HCT116 (cell line): ENCODE measurements at regions not wholly inside any gene's neighbourhood (a gene's known extent, or its start where the extent isn't known, plus 50 kb on each side); places are given as distances from the start of the nearest gene placed in this dataset.

Experiments
- ATAC-seq: fragments of 200-7000 bp; cut with Tn5 transposase; 2 replicates; pipeline ENCODE4 v1.9.1; 2020; ENCODE audit warnings: mild to moderate bottlenecking, moderate library complexity
- BruUV-seq: library from RNA; stranded (reverse); fragments of 400-500 nt; replicated peaks from 2 replicates; lab custom pipeline; 2021; lab: Mats Ljungman, UMichigan
- CTCF ChIA-PET: fragments of 300-600 bp; sonication (Branson Sonifier 250); formaldehyde crosslinking; loops from one replicate; lab custom pipeline; 2021; ENCODE audit warnings: antibody characterized with exemption; lab: Charles Lee
- POLR2A ChIA-PET: fragments of 300-600, 350-600 bp; sonication (Branson Sonifier 250); formaldehyde crosslinking; loops from one replicate; lab custom pipeline; 2021; ENCODE audit warnings: antibody characterized with exemption; lab: Charles Lee
- RAD21 ChIA-PET, 2 experiments: fragments of 300-600 bp; sonication (Branson Sonifier 250); formaldehyde crosslinking; loops; one replicate each; lab custom pipeline; 2023; ENCODE audit warnings: low total read pairs in 2 of 2; ENCODE audit not compliant: uncharacterized antibody in 2 of 2, unreplicated experiment in 2 of 2, low non-redundant PET in 1 of 2; lab: Charles Lee
- DNase-seq: peaks from one replicate; pipeline ENCODE4 v3.0.0-alpha.2; 2010; ENCODE audit warnings: low read depth, low spot score
- H2AFZ ChIP-seq: fragments of 200-600 bp; shearing (Covaris generic), sonication (generic); 2 replicates; pipeline ENCODE4 v1.6.1; 2017; ENCODE audit warnings: low read depth, mixed run types, mixed read lengths, antibody characterized with exemption, low read length; ENCODE audit not compliant: poor library complexity, severe bottlenecking
- H3K27ac ChIP-seq: 2 replicates; pipeline ENCODE4 v1.5.1; 2012; ENCODE audit warnings: low read depth, low read length
- H3K27me3 ChIP-seq: fragments of 200-600 bp; sonication (generic); 2 replicates; pipeline ENCODE4 v1.6.1; 2016; ENCODE audit warnings: mixed run types, low read length, mixed read lengths; ENCODE audit not compliant: insufficient read depth
- H3K36me3 ChIP-seq, 2 experiments: fragments of 200-500 bp in 1 of 2; fragments of 200-600 bp in 1 of 2; sonication (Bioruptor generic) in 1 of 2; sonication (generic) in 1 of 2; 2 replicates each; pipeline versions ENCODE4 v1.5.1 to v1.6.1; 2014 to 2016; ENCODE audit warnings: low read length in 2 of 2, inconsistent platforms in 1 of 2, mixed read lengths in 1 of 2, mixed run types in 1 of 2; ENCODE audit not compliant: insufficient read depth in 2 of 2, control insufficient read depth in 1 of 2
- H3K4me1 ChIP-seq, 2 experiments: fragments of 200-600 bp in 1 of 2; sonication (generic) in 1 of 2; 2 replicates each; pipeline versions ENCODE4 v1.5.1 to v1.6.1; 2012 to 2017; ENCODE audit warnings: low read length in 2 of 2, inconsistent platforms in 1 of 2, mild to moderate bottlenecking in 1 of 2, mixed read lengths in 1 of 2, mixed run types in 1 of 2, moderate library complexity in 1 of 2; ENCODE audit not compliant: insufficient read depth in 2 of 2, control insufficient read depth in 1 of 2
- H3K4me2 ChIP-seq: fragments of 200-600 bp; sonication (generic); 2 replicates; pipeline ENCODE4 v1.6.1; 2017; ENCODE audit warnings: mixed run types, low read length, mixed read lengths
- H3K4me3 ChIP-seq, 2 experiments: fragments of 200-600 bp in 1 of 2; sonication (generic) in 1 of 2; replicated peaks in 1 of 2; 2 replicates each; pipeline ENCODE4 v1.5.1; 2011 to 2016; ENCODE audit warnings: low read length in 2 of 2, control low read depth in 1 of 2, low read depth in 1 of 2, mild to moderate bottlenecking in 1 of 2, mixed read lengths in 1 of 2, mixed run types in 1 of 2
- H3K79me2 ChIP-seq: fragments of 200-600 bp; sonication (generic); 2 replicates; pipeline ENCODE4 v1.6.1; 2017; ENCODE audit warnings: mild to moderate bottlenecking, mixed run types, low read length, moderate library complexity, mixed read lengths; ENCODE audit not compliant: insufficient read depth
- H3K9ac ChIP-seq: fragments of 200-600 bp; sonication (generic); 2 replicates; pipeline ENCODE4 v1.6.1; 2016; ENCODE audit warnings: low read length, mixed read lengths
- H3K9me2 ChIP-seq: fragments of 200-600 bp; sonication (generic), shearing (Covaris generic); 2 replicates; pipeline ENCODE4 v1.6.1; 2017; ENCODE audit warnings: mixed run types, mild to moderate bottlenecking, moderate library complexity; ENCODE audit not compliant: insufficient read depth
- H3K9me3 ChIP-seq, 2 experiments: fragments of 200-500 bp in 1 of 2; fragments of 200-600 bp in 1 of 2; sonication (Bioruptor generic) in 1 of 2; sonication (generic) in 1 of 2; 2 replicates each; pipeline ENCODE4 v1.6.1; 2014 to 2017; ENCODE audit warnings: low read length in 2 of 2, mixed read lengths in 2 of 2, inconsistent platforms in 1 of 2, low read depth in 1 of 2, mild to moderate bottlenecking in 1 of 2, mixed run types in 1 of 2, moderate library complexity in 1 of 2; ENCODE audit not compliant: control insufficient read depth in 1 of 2, insufficient read depth in 1 of 2
- H4K20me1 ChIP-seq: fragments of 200-600 bp; sonication (generic), shearing (Covaris generic); 2 replicates; pipeline ENCODE4 v1.6.1; 2017; ENCODE audit warnings: mixed run types, mild to moderate bottlenecking, moderate library complexity; ENCODE audit not compliant: insufficient read depth
- ATF3 ChIP-seq: IDR thresholded peaks from 2 replicates; pipeline ENCODE4 v1.6.1; 2012
- EGR1 ChIP-seq: IDR thresholded peaks from 2 replicates; pipeline ENCODE4 v1.6.1; 2012; ENCODE audit warnings: low read depth
- ELF1 ChIP-seq: IDR thresholded peaks from 2 replicates; pipeline ENCODE4 v1.6.1; 2012; ENCODE audit warnings: low read depth, borderline replicate concordance
- POLR2A ChIP-seq: IDR thresholded peaks from 2 replicates; pipeline ENCODE4 v1.7.0; 2011; ENCODE audit warnings: borderline replicate concordance; ENCODE audit not compliant: insufficient read depth, insufficient read length; ENCODE audit errors: extremely low read depth
- SIN3A ChIP-seq: IDR thresholded peaks from 2 replicates; pipeline ENCODE4 v1.6.1; 2012; ENCODE audit warnings: low read depth
- SP1 ChIP-seq: IDR thresholded peaks from 2 replicates; pipeline ENCODE4 v1.6.1; 2012; ENCODE audit warnings: low read depth
- SRF ChIP-seq: IDR thresholded peaks from 2 replicates; pipeline ENCODE4 v1.6.1; 2012; ENCODE audit warnings: low read depth
- ZFX ChIP-seq: fragments of 450-650 bp; IDR thresholded peaks from 2 replicates; pipeline ENCODE4 v1.6.1; 2017
- intact Hi-C: fragments of 100-400 bp; cut with micrococcal nuclease; formaldehyde crosslinking; loops from 2 replicates; pipeline ENCODE4 v1.10.0; 2022
- TF ChIP-seq, protein P1 (sequence below), 3 experiments: fragments of 200-600 bp in 1 of 3; sonication (generic) in 1 of 3; IDR thresholded peaks in 2 of 3; conservative IDR thresholded peaks in 1 of 3; 2 replicates each; pipeline ENCODE4 v1.5.1; 2012 to 2017; ENCODE audit warnings: low read depth in 2 of 3, low read length in 2 of 3, antibody characterized with exemption in 1 of 3, borderline replicate concordance in 1 of 3, control low read depth in 1 of 3, mild to moderate bottlenecking in 1 of 3, mixed read lengths in 1 of 3, mixed run types in 1 of 3, moderate library complexity in 1 of 3; ENCODE audit not compliant: insufficient read depth in 1 of 3

DNA sequence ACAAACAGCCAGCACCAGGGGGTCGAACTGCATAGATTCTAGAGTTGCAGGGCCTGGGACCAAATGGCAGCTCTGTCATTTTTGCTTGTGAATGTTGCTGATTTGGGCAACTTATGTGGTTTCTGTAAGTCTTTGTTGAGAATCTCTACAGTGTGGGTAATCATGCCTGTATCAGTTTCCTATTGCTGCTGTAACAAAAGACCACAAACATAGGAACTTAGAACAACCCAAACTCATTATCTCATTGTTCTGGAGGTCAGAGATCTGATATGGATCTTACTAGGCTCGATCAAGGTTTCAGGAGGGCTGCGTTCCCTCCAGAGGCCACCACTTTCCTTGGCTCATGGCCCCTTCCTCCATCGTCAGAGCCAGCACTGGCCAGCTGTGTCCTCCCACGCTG lies 86.8 kb upstream of the SH3BP4 start:
- Histone ChIP-seq H3K79me2 (no peaks in the 10 kb centered on the region), H3K4me3 (no peak overlapping the region), H3K9me3 (peaks cover 0 to 5% of the 10 kb centered on the region in 2 experiments; a peak in 1 of 4 replicates), H2AFZ (no peak overlapping the region), H3K4me1 (peaks cover 11 to 19% of the 10 kb centered on the region in 2 experiments), H3K9ac (no peak overlapping the region), H4K20me1 (no peaks in the 10 kb centered on the region), H3K9me2 (no peaks in the 10 kb centered on the region), H3K27ac (no peak overlapping the region), H3K4me2 (no peak overlapping the region)
- DNase-seq, result no peak
- intact Hi-C loops, result no loop called here
- BruUV-seq, result no TSS peak
- ATAC-seq, result no peak
- ChIA-PET CTCF (no interaction called here), RAD21 (no interaction called here)
- TF ChIP-seq SP1, result no peak
- no peak for TF ChIP-seq ZFX
- TF ChIP-seq POLR2A, result no peak
- no peak for TF ChIP-seq SIN3A
- TF ChIP-seq EGR1, result no peak
- TF ChIP-seq, all 23 proteins: peak for 0
- H3K36me3 ChIP-seq, result no peaks in the 10 kb centered on the region
- no peaks in the 10 kb centered on the region for H3K27me3 ChIP-seq
- POLR2A ChIA-PET, result no interaction called here

- Histone ChIP-seq H3K36me3 (no peaks in the 10 kb centered on the region), H3K79me2 (no peaks in the 10 kb centered on the region), H2AFZ (no peak overlapping the region), H3K4me2 (no peak overlapping the region), H3K9me3 (peaks cover 0 to 5% of the 10 kb centered on the region in 2 experiments; a peak in 1 of 4 replicates), H3K9ac (no peak overlapping the region), H3K27me3 (no peaks in the 10 kb centered on the region), H3K4me3 (no peak overlapping the region), H4K20me1 (no peaks in the 10 kb centered on the region), H3K27ac (no peak overlapping the region), H3K4me1 (peaks cover 11 to 19% of the 10 kb centered on the region in 2 experiments), H3K9me2 (no peaks in the 10 kb centered on the region)
- POLR2A ChIA-PET, result interaction anchor here (0.8 kb wide), 1 partner anchor 9 kb away, joined by 3 read pairs; no protein-coding TSS in a partner anchor
- no peak for ATAC-seq
- intact Hi-C loops, result no loop called here
- no TSS peak for BruUV-seq
- CTCF ChIA-PET, result no interaction called here
- RAD21 ChIA-PET, result no interaction called here
- TF ChIP-seq ATF3, result no peak
- TF ChIP-seq, protein P1, sequence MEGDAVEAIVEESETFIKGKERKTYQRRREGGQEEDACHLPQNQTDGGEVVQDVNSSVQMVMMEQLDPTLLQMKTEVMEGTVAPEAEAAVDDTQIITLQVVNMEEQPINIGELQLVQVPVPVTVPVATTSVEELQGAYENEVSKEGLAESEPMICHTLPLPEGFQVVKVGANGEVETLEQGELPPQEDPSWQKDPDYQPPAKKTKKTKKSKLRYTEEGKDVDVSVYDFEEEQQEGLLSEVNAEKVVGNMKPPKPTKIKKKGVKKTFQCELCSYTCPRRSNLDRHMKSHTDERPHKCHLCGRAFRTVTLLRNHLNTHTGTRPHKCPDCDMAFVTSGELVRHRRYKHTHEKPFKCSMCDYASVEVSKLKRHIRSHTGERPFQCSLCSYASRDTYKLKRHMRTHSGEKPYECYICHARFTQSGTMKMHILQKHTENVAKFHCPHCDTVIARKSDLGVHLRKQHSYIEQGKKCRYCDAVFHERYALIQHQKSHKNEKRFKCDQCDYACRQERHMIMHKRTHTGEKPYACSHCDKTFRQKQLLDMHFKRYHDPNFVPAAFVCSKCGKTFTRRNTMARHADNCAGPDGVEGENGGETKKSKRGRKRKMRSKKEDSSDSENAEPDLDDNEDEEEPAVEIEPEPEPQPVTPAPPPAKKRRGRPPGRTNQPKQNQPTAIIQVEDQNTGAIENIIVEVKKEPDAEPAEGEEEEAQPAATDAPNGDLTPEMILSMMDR (IDR thresholded peaks at IDR 0.05 in 2 of 3, conservative IDR thresholded peaks at IDR 0.05 in 1 of 3; ENCODE audit: borderline replicate concordance in 1 of 3, insufficient read depth in 1 of 3, low read depth in 2 of 3, low read length in 2 of 3), result no peak
- TF ChIP-seq SRF, result no peak
- TF ChIP-seq SIN3A, result no peak
- TF ChIP-seq ELF1, result no peak
- no peak for DNase-seq
These were observed 87.3 kb upstream of the SH3BP4 start for GRCh38 chr2:234864506-234864905.
